ENCODE measurements at regions not wholly inside any gene's neighbourhood (a gene's known extent, or its start where the extent isn't known, plus 50 kb on each side); places are given as distances from the start of the nearest gene placed in this dataset.
"Not testable (repeated sequence)": the region's sequence is repeated elsewhere in the genome, so short reads cannot be mapped to it uniquely, and the experiment has no call there.

- no peak for DNase-seq
Measured at GRCh38 chr2:51795248-51795888, 763.4 kb upstream of the NRXN1 start.

GRCh38 chr2:51791496-51791895, 759.6 kb upstream of the NRXN1 start:
- DNase-seq: no peak

GRCh38 chr2:51790854-51791253, 758.9 kb upstream of the NRXN1 start:
- DNase-seq: no peak

GRCh38 chr2:51789918-51790317, 758.0 kb upstream of the NRXN1 start:
- no peak for DNase-seq

GRCh38 chr2:51782921-51783765, 751.2 kb upstream of the NRXN1 start:
- no peak for DNase-seq

- no peak for DNase-seq
Measured at GRCh38 chr2:51781691-51782090, 749.8 kb upstream of the NRXN1 start.

- DNase-seq: no peak
Measured at GRCh38 chr2:51780353-51780752, 748.4 kb upstream of the NRXN1 start.

GRCh38 chr2:51779723-51780122, 747.8 kb upstream of the NRXN1 start:
- not testable (repeated sequence) for DNase-seq

GRCh38 chr2:51778806-51779205, 746.9 kb upstream of the NRXN1 start:
- DNase-seq: no peak

- DNase-seq: not testable (repeated sequence)
Measured at GRCh38 chr2:51774606-51775005, 742.7 kb upstream of the NRXN1 start.

- DNase-seq: no peak
Measured at GRCh38 chr2:51760441-51760840, 728.5 kb upstream of the NRXN1 start.

- no peak for DNase-seq
Measured at GRCh38 chr2:51758081-51758480, 726.1 kb upstream of the NRXN1 start.

GRCh38 chr2:51734115-51734514, 702.2 kb upstream of the NRXN1 start:
- no peak for DNase-seq

- DNase-seq: no peak
Measured at GRCh38 chr2:51723691-51724090, 691.8 kb upstream of the NRXN1 start.

- DNase-seq: no peak
Measured at GRCh38 chr2:51722311-51722710, 690.4 kb upstream of the NRXN1 start.

- no peak for DNase-seq
Measured at GRCh38 chr2:51720826-51721225, 688.9 kb upstream of the NRXN1 start.

- no peak for DNase-seq
Measured at GRCh38 chr2:51718881-51719280, 686.9 kb upstream of the NRXN1 start.

- DNase-seq: no peak
Measured at GRCh38 chr2:51717312-51717711, 685.4 kb upstream of the NRXN1 start.

GRCh38 chr2:51711766-51712165, 679.8 kb upstream of the NRXN1 start:
- DNase-seq: no peak

- DNase-seq: no peak
Measured at GRCh38 chr2:51710222-51710621, 678.3 kb upstream of the NRXN1 start.

GRCh38 chr2:51707625-51708024, 675.7 kb upstream of the NRXN1 start:
- DNase-seq: no peak

GRCh38 chr2:51706220-51706619, 674.3 kb upstream of the NRXN1 start:
- DNase-seq: no peak

- no peak for DNase-seq
Measured at GRCh38 chr2:51705417-51705816, 673.5 kb upstream of the NRXN1 start.

GRCh38 chr2:51698021-51698420, 666.1 kb upstream of the NRXN1 start:
- DNase-seq: no peak

- DNase-seq: no peak
Measured at GRCh38 chr2:51697095-51697494, 665.2 kb upstream of the NRXN1 start.

All from T1000 (cell line).